ENCODE measurements at regions not wholly inside any gene's neighbourhood (a gene's known extent, or its start where the extent isn't known, plus 50 kb on each side); places are given as distances from the start of the nearest gene placed in this dataset.

DNA sequence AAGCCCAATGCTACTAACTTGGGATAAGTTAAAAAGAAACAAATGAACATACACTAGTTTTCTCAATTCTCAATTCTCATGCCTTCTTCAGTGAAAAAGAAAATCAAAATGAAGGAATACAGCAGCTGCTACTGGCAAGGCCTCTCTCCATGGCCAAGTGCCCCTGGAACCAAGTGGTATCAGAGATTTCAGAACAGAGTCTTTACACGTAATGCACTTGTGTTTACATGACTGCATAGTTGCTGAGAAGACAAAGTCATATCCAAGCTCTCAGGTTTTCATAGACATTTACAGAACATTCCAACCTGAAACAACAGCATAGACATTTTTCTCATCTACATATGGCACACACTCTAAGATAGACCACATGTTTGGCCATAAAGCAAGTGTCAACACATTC lies 789.9 kb downstream of the CBLN2 start:
- DNase-seq (ENCODE audit: low read depth, low spot score) = no peak
- no peak overlapping the region for H3K4me3 ChIP-seq (ENCODE audit: low read depth, low read length)
- TF ChIP-seq, protein P1, sequence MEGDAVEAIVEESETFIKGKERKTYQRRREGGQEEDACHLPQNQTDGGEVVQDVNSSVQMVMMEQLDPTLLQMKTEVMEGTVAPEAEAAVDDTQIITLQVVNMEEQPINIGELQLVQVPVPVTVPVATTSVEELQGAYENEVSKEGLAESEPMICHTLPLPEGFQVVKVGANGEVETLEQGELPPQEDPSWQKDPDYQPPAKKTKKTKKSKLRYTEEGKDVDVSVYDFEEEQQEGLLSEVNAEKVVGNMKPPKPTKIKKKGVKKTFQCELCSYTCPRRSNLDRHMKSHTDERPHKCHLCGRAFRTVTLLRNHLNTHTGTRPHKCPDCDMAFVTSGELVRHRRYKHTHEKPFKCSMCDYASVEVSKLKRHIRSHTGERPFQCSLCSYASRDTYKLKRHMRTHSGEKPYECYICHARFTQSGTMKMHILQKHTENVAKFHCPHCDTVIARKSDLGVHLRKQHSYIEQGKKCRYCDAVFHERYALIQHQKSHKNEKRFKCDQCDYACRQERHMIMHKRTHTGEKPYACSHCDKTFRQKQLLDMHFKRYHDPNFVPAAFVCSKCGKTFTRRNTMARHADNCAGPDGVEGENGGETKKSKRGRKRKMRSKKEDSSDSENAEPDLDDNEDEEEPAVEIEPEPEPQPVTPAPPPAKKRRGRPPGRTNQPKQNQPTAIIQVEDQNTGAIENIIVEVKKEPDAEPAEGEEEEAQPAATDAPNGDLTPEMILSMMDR (IDR thresholded peaks at IDR 0.05; ENCODE audit: insufficient read depth, low read length, missing control alignments) = no peak
- CTCF ChIA-PET = no interaction called here
- POLR2A ChIA-PET = no interaction called here

DNA sequence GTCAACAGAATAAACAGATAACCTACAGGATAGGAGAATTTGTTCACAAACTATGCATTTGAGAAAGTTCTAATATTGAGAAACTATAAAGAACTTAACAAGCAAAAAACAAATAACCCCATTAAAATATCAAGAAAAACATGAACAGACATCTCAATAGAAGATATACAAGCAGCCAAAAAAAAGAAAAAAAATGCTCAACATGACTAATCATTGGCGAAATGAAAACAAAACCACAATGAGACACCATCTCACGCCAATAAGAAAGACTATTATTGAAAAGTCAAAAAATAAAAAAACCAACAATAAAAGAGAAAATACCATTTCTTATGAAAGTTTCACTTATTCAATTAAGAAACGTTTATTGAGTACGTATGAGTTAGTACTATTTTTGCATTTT lies 800.5 kb downstream of the CBLN2 start:
- CTCF ChIA-PET = no interaction called here
- DNase-seq (ENCODE audit: low read depth, low spot score) = no peak
- H3K4me3 ChIP-seq (ENCODE audit: low read depth, low read length) = no peak overlapping the region
- TF ChIP-seq, protein P1 (IDR thresholded peaks at IDR 0.05; ENCODE audit: insufficient read depth, low read length, missing control alignments) = no peak
- POLR2A ChIA-PET = no interaction called here

DNA sequence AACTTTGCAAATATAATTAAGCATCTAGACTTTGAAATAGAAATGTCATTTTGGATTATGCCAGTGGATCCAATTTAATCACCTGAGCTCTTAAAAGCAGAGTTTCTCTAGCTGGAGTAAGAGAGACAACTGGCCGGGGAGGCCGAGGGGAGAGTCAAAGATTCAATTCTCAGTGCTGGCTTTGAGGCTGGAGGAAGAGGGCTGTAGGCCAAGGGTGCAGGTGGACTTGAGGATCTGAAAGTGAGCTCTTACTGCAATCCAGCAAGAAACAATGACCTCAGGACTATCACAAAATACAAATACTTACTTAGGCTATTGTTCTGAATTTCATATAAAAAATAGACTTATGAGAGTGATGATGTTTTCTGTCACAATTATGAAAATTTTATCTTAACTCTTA lies 814.5 kb downstream of the CBLN2 start:
- TF ChIP-seq, protein P1 (IDR thresholded peaks at IDR 0.05; ENCODE audit: insufficient read depth, low read length, missing control alignments) = no peak
- ChIA-PET POLR2A (no interaction called here), CTCF (no interaction called here)
- no peak for DNase-seq (ENCODE audit: low read depth, low spot score)
- no peak overlapping the region for H3K4me3 ChIP-seq (ENCODE audit: low read depth, low read length)

DNA sequence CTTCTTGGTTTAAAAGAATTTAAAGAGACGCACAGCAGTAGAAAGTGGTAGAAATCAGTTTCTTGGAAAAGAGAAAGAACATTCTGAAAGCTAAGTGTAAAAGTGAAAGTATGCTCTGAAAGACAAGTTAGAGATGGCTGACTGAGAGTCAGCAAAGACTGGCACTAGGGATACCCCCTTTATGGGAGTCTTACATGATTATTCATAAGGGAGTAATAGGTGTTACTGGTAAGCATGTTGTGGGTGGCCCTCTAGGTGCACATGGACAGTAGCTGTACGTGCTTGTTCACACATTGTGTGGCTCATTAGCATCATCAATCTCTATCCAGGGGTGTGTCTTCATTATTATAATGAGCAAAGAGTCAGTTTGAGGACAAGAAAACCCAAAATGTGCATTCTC lies 816.2 kb downstream of the CBLN2 start:
- TF ChIP-seq, protein P1 (IDR thresholded peaks at IDR 0.05; ENCODE audit: insufficient read depth, low read length, missing control alignments) = no peak
- no peak for DNase-seq (ENCODE audit: low read depth, low spot score)
- POLR2A ChIA-PET = no interaction called here
- CTCF ChIA-PET = no interaction called here
- no peak overlapping the region for H3K4me3 ChIP-seq (ENCODE audit: low read depth, low read length)

DNA sequence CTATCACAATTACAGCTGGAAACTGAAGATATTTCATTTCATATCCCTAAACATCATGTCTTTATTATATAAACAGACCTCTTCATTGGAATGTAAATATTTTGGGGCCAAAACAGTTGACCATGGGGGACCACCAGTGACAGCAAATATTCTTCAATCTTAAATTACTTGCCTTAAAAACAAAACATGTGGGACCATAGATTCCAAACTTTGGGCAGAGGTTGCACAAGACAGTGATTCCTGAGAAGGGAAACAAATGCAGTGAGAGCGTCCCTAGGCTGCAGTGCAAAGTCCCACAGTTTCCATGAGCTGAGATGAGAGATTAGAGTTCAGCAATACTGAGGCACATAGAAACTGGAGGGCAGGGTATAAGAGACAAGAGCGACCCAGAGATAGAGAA lies 818.9 kb downstream of the CBLN2 start:
- DNase-seq (ENCODE audit: low read depth, low spot score) = no peak
- ChIA-PET CTCF (no interaction called here), POLR2A (no interaction called here)
- TF ChIP-seq, protein P1 (IDR thresholded peaks at IDR 0.05; ENCODE audit: insufficient read depth, low read length, missing control alignments) = no peak
- no peak overlapping the region for H3K4me3 ChIP-seq (ENCODE audit: low read depth, low read length)

DNA sequence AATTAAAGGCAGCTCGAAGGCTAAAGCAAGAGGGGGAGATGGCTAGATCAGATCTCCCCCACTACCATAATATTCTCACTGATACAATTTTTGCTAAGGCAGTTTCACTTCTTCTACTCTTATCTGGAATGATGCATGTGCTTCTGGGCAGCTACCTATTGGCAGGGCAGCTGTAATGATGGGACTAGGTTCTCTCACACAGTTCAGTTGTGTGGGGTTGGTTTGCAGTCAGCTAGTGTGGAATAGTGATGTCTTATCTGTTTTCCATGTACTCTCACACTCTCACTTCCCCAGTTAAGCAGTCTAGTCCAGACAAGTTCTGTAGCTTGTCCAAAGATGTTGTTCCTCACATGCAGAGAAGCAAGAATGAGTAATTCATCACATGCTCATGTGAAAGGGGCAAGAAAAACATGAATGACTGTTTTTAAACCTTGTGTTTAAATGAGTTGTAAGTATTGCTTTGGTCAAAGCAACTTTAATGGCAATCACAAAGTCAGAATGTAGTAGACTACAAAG lies 836.1 kb downstream of the CBLN2 start:
- POLR2A ChIA-PET = no interaction called here
- TF ChIP-seq, protein P1 (IDR thresholded peaks at IDR 0.05; ENCODE audit: insufficient read depth, low read length, missing control alignments) = no peak
- CTCF ChIA-PET = no interaction called here
- no peak overlapping the region for H3K4me3 ChIP-seq (ENCODE audit: low read depth, low read length)
- DNase-seq (ENCODE audit: low read depth, low spot score) = no peak

Data from AG04449 (cell line).